NOMO-1 (cell line): ENCODE measurements at regions not wholly inside any gene's neighbourhood (a gene's known extent, or its start where the extent isn't known, plus 50 kb on each side); places are given as distances from the start of the nearest gene placed in this dataset.

ENCODE experiments used
- DNase-seq, 2 experiments: peaks; one replicate each; lab custom pipeline; 2025; ENCODE audit not compliant: unreplicated experiment in 2 of 2; lab: John Stamatoyannopoulos, UW

GRCh38 chr13:108435393-108436149 lies 166.1 kb downstream of the TNFSF13B start:
- DNase-seq, result no peak

GRCh38 chr13:108437496-108437895 lies 168.0 kb downstream of the TNFSF13B start:
- no peak for DNase-seq

GRCh38 chr13:108439556-108439955 lies 170.0 kb downstream of the TNFSF13B start:
- DNase-seq, result no peak

- no peak for DNase-seq
Measured at GRCh38 chr13:108444448-108444847, 174.9 kb downstream of the TNFSF13B start.

- DNase-seq, result no peak
Measured at GRCh38 chr13:108448891-108449290, 179.4 kb downstream of the TNFSF13B start.

GRCh38 chr13:108451121-108451520 lies 178.3 kb upstream of the MYO16 start:
- DNase-seq, result no peak

GRCh38 chr13:108455320-108455719 lies 174.1 kb upstream of the MYO16 start:
- no peak for DNase-seq

GRCh38 chr13:108460043-108460442 lies 169.4 kb upstream of the MYO16 start:
- DNase-seq, result no peak

- DNase-seq, result no peak
Measured at GRCh38 chr13:108460746-108461145, 168.7 kb upstream of the MYO16 start.

- DNase-seq, result no peak
Measured at GRCh38 chr13:108463340-108463739, 166.1 kb upstream of the MYO16 start.

GRCh38 chr13:108470921-108471320 lies 158.5 kb upstream of the MYO16 start:
- DNase-seq, result no peak

GRCh38 chr13:108475181-108475580 lies 154.2 kb upstream of the MYO16 start:
- no peak for DNase-seq

- DNase-seq, result no peak
Measured at GRCh38 chr13:108477376-108477775, 152.0 kb upstream of the MYO16 start.

- DNase-seq, result no peak
Measured at GRCh38 chr13:108478179-108478578, 151.2 kb upstream of the MYO16 start.

GRCh38 chr13:108483981-108484380 lies 145.4 kb upstream of the MYO16 start:
- DNase-seq, result no peak

GRCh38 chr13:108486096-108486495 lies 143.3 kb upstream of the MYO16 start:
- DNase-seq, result no peak

- DNase-seq, result no peak
Measured at GRCh38 chr13:108494991-108495645, 134.3 kb upstream of the MYO16 start.

- DNase-seq, result no peak
Measured at GRCh38 chr13:108495646-108496361, 133.6 kb upstream of the MYO16 start.

GRCh38 chr13:108496362-108497210 lies 132.8 kb upstream of the MYO16 start:
- DNase-seq, result no peak

GRCh38 chr13:108500711-108501110 lies 128.7 kb upstream of the MYO16 start:
- no peak for DNase-seq

GRCh38 chr13:108508263-108508662 lies 121.1 kb upstream of the MYO16 start:
- no peak for DNase-seq
